SK-N-SH treated with all-trans-retinoic acid at 6 μM for 48 hours (cell line): ENCODE measurements at regions not wholly inside any gene's neighbourhood (a gene's known extent, or its start where the extent isn't known, plus 50 kb on each side); places are given as distances from the start of the nearest gene placed in this dataset.

Experiments
- ATAC-seq: fragments of 200-7000 bp; cut with Tn5 transposase; 3 replicates; pipeline ENCODE4 v1.9.1; 2020; ENCODE audit warnings: mild to moderate bottlenecking, moderate library complexity
- ARNTL ChIP-seq: fragments of 450-650 bp; formaldehyde crosslinking; IDR thresholded peaks from 2 replicates; pipeline ENCODE4 v1.5.0; 2020; ENCODE audit warnings: low read depth, mild to moderate bottlenecking, moderate library complexity, borderline replicate concordance
- BACH2 ChIP-seq: fragments of 250-450 bp; sonication (Bioruptor Pico); IDR thresholded peaks from 2 replicates; pipeline ENCODE4 v1.9.0; 2021; ENCODE audit warnings: mild to moderate bottlenecking, borderline replicate concordance
- CREB5 ChIP-seq: fragments of 250-450 bp; sonication (Bioruptor Pico); IDR thresholded peaks from 2 replicates; pipeline ENCODE4 v1.5.1; 2020; ENCODE audit warnings: low read depth, mild to moderate bottlenecking, moderate library complexity
- CSDC2 ChIP-seq: fragments of 250-450 bp; sonication (Bioruptor Pico); IDR thresholded peaks from 2 replicates; pipeline ENCODE4 v1.5.0; 2020; ENCODE audit warnings: mild to moderate bottlenecking, moderate library complexity
- CSRNP3 ChIP-seq: fragments of 250-450 bp; sonication (Bioruptor Pico); IDR thresholded peaks from 2 replicates; pipeline ENCODE4 v1.5.1; 2021; ENCODE audit warnings: mild to moderate bottlenecking, moderate library complexity
- ESRRG ChIP-seq: fragments of 250-450 bp; sonication (Bioruptor Pico); IDR thresholded peaks from 2 replicates; pipeline ENCODE4 v1.6.1; 2021; ENCODE audit warnings: mild to moderate bottlenecking
- ISL1 ChIP-seq: fragments of 250-450 bp; sonication (Bioruptor Pico); IDR thresholded peaks from 2 replicates; pipeline ENCODE4 v2.1.2; 2022; ENCODE audit warnings: mild to moderate bottlenecking, moderate library complexity
- PATZ1 ChIP-seq: fragments of 250-450 bp; sonication (Bioruptor Pico); IDR thresholded peaks from 2 replicates; pipeline ENCODE4 v1.8.0; 2020; ENCODE audit warnings: mild to moderate bottlenecking, moderate library complexity, borderline replicate concordance
- PPARA ChIP-seq: fragments of 250-450 bp; sonication (Bioruptor Pico); IDR thresholded peaks from 2 replicates; pipeline ENCODE4 v1.5.0; 2020; ENCODE audit warnings: mild to moderate bottlenecking, borderline replicate concordance
- SNAI2 ChIP-seq: fragments of 250-450 bp; sonication (Bioruptor Pico); IDR thresholded peaks from 2 replicates; pipeline ENCODE4 v1.5.0; 2020; ENCODE audit warnings: mild to moderate bottlenecking, moderate library complexity
- TCF4 ChIP-seq: fragments of 250-450 bp; sonication (Bioruptor Pico); IDR thresholded peaks from 2 replicates; pipeline ENCODE4 v1.8.0; 2021; ENCODE audit warnings: mild to moderate bottlenecking, moderate library complexity, borderline replicate concordance
- TOX ChIP-seq: fragments of 250-450 bp; sonication (Bioruptor Pico); IDR thresholded peaks from 2 replicates; pipeline ENCODE4 v1.8.0; 2021; ENCODE audit warnings: mild to moderate bottlenecking, moderate library complexity, borderline replicate concordance
- TSHZ2 ChIP-seq: fragments of 250-450 bp; sonication (Bioruptor Pico); IDR thresholded peaks from 2 replicates; pipeline ENCODE4 v1.5.0; 2020; ENCODE audit warnings: mild to moderate bottlenecking, moderate library complexity
- ZFP3 ChIP-seq: fragments of 250-450 bp; sonication (Bioruptor Pico); IDR thresholded peaks from 2 replicates; pipeline ENCODE4 v1.5.0; 2020; ENCODE audit warnings: mild to moderate bottlenecking, moderate library complexity
- ZNF565 ChIP-seq: fragments of 450-650 bp; formaldehyde crosslinking; conservative IDR thresholded peaks from 2 replicates; pipeline ENCODE4 v1.5.0; 2020; ENCODE audit warnings: low read depth, mild to moderate bottlenecking, moderate library complexity
- TF ChIP-seq, protein P1 (sequence below): fragments of 250-450 bp; sonication (Bioruptor Pico); IDR thresholded peaks from 2 replicates; pipeline ENCODE4 v1.8.0; 2021; ENCODE audit warnings: low read depth, mild to moderate bottlenecking, moderate library complexity, borderline replicate concordance

DNA sequence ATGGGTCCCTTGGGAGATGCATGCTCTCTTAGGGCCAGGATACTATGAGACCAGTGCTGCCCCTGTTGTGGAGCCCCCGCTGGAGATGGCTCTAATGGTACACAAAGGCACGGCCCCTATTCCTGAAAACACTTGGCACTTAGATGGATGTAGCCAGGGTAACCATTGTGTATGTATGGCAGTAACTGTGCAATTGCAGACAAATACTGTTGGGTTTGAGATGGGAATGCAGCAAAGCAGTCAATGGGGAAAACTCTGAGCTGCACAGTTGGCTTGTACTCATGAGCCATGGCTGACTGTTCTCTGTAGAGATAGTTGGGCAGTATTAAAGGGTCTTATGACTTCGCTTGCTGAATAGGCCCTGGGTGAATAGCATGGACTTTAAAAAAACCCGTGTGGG is 67.9 kb upstream of the NPAP1 start:
- no peak for ATAC-seq
- TF ChIP-seq PPARA (CRISPR knock-in tag) (no peak), BACH2 (CRISPR knock-in tag) (no peak), TSHZ2 (CRISPR knock-in tag) (no peak), CSDC2 (CRISPR knock-in tag) (no peak), CREB5 (CRISPR knock-in tag) (no peak), ISL1 (CRISPR knock-in tag) (no peak), TCF4 (no peak), ZFP3 (CRISPR knock-in tag) (no peak), ARNTL (CRISPR knock-in tag) (no peak), TOX (no peak), PATZ1 (CRISPR knock-in tag) (no peak), ZNF565 (CRISPR knock-in tag) (no peak), ESRRG (no peak)
- TF ChIP-seq, protein P1, sequence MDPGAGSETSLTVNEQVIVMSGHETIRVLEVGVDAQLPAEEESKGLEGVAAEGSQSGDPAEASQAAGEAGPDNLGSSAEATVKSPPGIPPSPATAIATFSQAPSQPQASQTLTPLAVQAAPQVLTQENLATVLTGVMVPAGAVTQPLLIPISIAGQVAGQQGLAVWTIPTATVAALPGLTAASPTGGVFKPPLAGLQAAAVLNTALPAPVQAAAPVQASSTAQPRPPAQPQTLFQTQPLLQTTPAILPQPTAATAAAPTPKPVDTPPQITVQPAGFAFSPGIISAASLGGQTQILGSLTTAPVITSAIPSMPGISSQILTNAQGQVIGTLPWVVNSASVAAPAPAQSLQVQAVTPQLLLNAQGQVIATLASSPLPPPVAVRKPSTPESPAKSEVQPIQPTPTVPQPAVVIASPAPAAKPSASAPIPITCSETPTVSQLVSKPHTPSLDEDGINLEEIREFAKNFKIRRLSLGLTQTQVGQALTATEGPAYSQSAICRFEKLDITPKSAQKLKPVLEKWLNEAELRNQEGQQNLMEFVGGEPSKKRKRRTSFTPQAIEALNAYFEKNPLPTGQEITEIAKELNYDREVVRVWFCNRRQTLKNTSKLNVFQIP (CRISPR knock-in tag), result no peak
- TF ChIP-seq, all 23 proteins: peak for 0

- no peak for ATAC-seq
- TF ChIP-seq TSHZ2 (CRISPR knock-in tag), result no peak
- no peak for TF ChIP-seq CSRNP3 (CRISPR knock-in tag)
- no peak for TF ChIP-seq SNAI2
- no peak for TF ChIP-seq PPARA (CRISPR knock-in tag)
- TF ChIP-seq, protein P1 (CRISPR knock-in tag), result no peak
Measured at GRCh38 chr15:24617646-24618045, 57.9 kb upstream of the NPAP1 start.
